ENCODE measurements at regions not wholly inside any gene's neighbourhood (a gene's known extent, or its start where the extent isn't known, plus 50 kb on each side); places are given as distances from the start of the nearest gene placed in this dataset.

- TF ChIP-seq POLR2A (IDR thresholded peaks at IDR 0.05) (no peak), CTCF (IDR thresholded peaks at IDR 0.05) (no peak)
These were observed 250.5 kb downstream of the SHQ1 start for GRCh38 chr3:72597756-72598195.

Data from testis (tissue), 2 donors.